A673 (cell line): ENCODE measurements at regions not wholly inside any gene's neighbourhood (a gene's known extent, or its start where the extent isn't known, plus 50 kb on each side); places are given as distances from the start of the nearest gene placed in this dataset.

Source experiments
- CTCF ChIP-seq: fragments of 300-800, 200-600 bp; sonication (generic); conservative IDR thresholded peaks from 2 replicates; pipeline ENCODE4 v1.5.1; 2017; ENCODE audit warnings: low read depth, mild to moderate bottlenecking, antibody characterized with exemption, low read length, moderate library complexity, mixed read lengths
- EZH2 ChIP-seq: fragments of 200-600 bp; sonication (generic); IDR thresholded peaks from 2 replicates; pipeline ENCODE4 v1.6.1; 2017; ENCODE audit warnings: borderline replicate concordance, low read depth, mild to moderate bottlenecking, mixed read lengths, antibody characterized with exemption, low read length; ENCODE audit not compliant: poor library complexity, severe bottlenecking

DNA sequence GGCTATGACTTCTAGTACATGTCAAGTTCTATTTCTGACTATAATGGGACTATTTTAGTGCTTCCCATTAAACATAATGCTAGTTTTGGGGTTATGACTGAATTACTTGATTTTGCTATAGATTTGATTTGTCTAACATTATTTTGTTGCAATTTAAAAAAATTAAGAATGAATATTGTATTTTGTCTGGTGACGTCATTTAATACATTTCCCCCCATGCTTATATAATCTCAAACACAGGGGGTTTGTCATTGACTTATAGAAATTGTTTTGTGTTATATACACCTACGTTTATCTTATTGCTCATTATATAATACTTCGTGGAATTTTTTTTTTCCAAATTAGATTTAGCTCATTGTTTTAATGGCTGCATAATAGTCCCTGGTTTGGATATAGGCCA is 270.3 kb upstream of the VLDLR start:
- TF ChIP-seq EZH2 (no peak), CTCF (no peak)
